ENCODE measurements at regions not wholly inside any gene's neighbourhood (a gene's known extent, or its start where the extent isn't known, plus 50 kb on each side); places are given as distances from the start of the nearest gene placed in this dataset.

DNA sequence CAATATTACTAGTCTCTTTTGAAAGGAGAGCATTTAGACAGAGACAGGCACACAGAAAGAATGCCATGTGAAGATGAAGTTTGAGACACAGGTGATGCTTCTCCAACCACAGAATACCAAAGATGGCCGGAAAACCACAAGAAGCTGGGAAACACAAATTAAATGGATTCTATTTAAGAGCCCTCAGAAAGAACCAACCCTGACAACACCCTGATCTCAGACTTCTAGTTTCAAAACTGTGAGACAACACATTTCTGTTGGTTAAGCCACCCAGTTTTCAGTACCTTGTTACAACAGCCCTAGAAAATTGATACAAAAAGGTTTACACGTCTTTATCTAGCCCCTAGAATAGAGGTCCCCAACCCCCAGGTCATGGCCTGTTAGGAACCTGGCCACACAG is 79.8 kb upstream of the CCNG1 start:
- no peaks in the 10 kb centered on the region for H3K27me3 ChIP-seq (ENCODE audit: control insufficient read depth, insufficient read depth, low read length, poor library complexity, severe bottlenecking)
- H3K4me3 ChIP-seq (ENCODE audit: insufficient read depth, low read depth, low read length), result no peak overlapping the region
- H3K9me3 ChIP-seq (ENCODE audit: control insufficient read depth, low read length), result no peaks in the 10 kb centered on the region
- no peak overlapping the region for H3K27ac ChIP-seq (ENCODE audit: insufficient read depth, low read depth, low read length, poor library complexity, severe bottlenecking)
- H3K4me1 ChIP-seq (ENCODE audit: control insufficient read depth, insufficient read depth, low read length), result no peaks in the 10 kb centered on the region
- no peaks in the 10 kb centered on the region for H3K36me3 ChIP-seq (ENCODE audit: control insufficient read depth, insufficient read depth, low read length)
- 73% methylated on average over 2 of the region's 2 CpGs for WGBS, 2 experiments

DNA sequence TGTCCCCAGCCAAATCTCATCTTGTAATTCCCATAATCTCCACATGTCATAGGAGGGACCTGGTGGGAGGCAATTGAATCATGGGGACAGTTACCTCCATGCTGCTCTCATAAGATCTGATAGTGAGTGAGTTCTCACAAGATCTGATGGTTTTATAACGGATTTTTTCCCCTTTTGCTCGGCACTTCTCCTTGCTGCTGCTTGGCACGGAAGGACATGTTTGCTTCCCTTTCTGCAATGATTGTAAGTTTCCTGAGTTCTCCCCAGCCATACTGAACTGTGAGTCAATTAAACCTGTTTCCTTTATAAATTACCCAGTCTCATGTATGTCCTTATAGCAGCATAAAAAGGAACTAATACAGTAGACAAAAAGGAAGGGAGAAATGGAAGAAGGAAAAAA is 76.7 kb upstream of the CCNG1 start:
- Histone ChIP-seq H3K36me3 (ENCODE audit: control insufficient read depth, insufficient read depth, low read length) (no peaks in the 10 kb centered on the region), H3K27ac (ENCODE audit: insufficient read depth, low read depth, low read length, poor library complexity, severe bottlenecking) (no peak overlapping the region), H3K4me3 (ENCODE audit: insufficient read depth, low read depth, low read length) (no peak overlapping the region), H3K27me3 (ENCODE audit: control insufficient read depth, insufficient read depth, low read length, poor library complexity, severe bottlenecking) (no peaks in the 10 kb centered on the region), H3K9me3 (ENCODE audit: control insufficient read depth, low read length) (peaks cover 3% of the 10 kb centered on the region), H3K4me1 (ENCODE audit: control insufficient read depth, insufficient read depth, low read length) (no peaks in the 10 kb centered on the region)
- 91 to 93% methylated on average over 3 of the region's 3 CpGs for WGBS, 2 experiments

DNA sequence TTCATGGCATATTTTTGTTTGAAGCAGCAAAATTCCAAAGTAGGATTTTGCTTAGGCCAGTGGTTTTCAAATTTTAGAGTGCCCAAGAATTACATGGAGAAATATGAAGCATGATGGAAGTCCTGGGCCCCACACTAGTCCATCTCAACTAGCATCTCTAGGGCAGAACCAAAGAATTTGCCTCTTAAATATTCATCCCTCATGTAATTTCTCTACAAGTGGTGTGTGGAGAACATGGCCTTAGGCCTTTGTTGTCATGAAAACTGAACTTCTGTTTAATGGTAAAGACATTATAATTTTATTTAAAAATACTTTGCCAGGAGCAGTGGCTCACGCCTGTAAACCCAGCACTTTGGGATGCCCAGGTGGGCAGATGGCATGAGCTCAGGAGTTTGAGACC is 75.9 kb upstream of the CCNG1 start:
- no peak overlapping the region for H3K27ac ChIP-seq (ENCODE audit: insufficient read depth, low read depth, low read length, poor library complexity, severe bottlenecking)
- H3K4me3 ChIP-seq (ENCODE audit: insufficient read depth, low read depth, low read length), result no peak overlapping the region
- H3K4me1 ChIP-seq (ENCODE audit: control insufficient read depth, insufficient read depth, low read length), result no peaks in the 10 kb centered on the region
- 83 to 93% methylated on average over 1 of the region's 1 CpG for WGBS, 2 experiments
- no peaks in the 10 kb centered on the region for H3K27me3 ChIP-seq (ENCODE audit: control insufficient read depth, insufficient read depth, low read length, poor library complexity, severe bottlenecking)
- peaks cover 3% of the 10 kb centered on the region for H3K9me3 ChIP-seq (ENCODE audit: control insufficient read depth, low read length)
- H3K36me3 ChIP-seq (ENCODE audit: control insufficient read depth, insufficient read depth, low read length), result no peaks in the 10 kb centered on the region

DNA sequence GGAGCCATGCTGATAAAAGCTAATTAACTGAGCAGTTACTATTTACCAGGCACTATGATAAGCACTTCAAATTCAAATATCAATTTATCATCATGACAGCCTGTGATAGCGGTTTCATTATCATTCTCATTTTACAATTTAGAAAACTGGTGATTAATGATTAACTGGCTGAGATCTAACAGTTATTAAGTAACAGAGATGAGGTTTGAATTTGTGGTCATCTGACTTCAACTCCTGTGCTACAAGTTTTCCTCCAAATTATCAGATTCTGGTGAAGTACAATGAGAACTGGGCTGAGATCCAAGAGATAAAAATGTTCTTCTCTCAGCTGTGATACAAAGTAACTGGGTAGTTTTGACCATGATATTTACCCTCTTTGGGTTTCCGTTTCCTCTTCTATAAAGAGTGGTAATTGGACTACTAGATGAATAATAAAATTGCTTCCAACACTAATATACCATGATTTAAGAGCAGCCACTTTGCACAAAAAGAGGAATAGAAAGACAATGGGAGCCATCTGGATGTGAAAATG is 74.5 kb upstream of the CCNG1 start:
- H3K27ac ChIP-seq (ENCODE audit: insufficient read depth, low read depth, low read length, poor library complexity, severe bottlenecking), result no peak overlapping the region
- H3K36me3 ChIP-seq (ENCODE audit: control insufficient read depth, insufficient read depth, low read length), result no peaks in the 10 kb centered on the region
- peaks cover 3% of the 10 kb centered on the region for H3K9me3 ChIP-seq (ENCODE audit: control insufficient read depth, low read length)
- WGBS, 2 experiments, result no CpG with 5 or more reads among the region's 2 CpGs
- no peaks in the 10 kb centered on the region for H3K27me3 ChIP-seq (ENCODE audit: control insufficient read depth, insufficient read depth, low read length, poor library complexity, severe bottlenecking)
- no peak overlapping the region for H3K4me3 ChIP-seq (ENCODE audit: insufficient read depth, low read depth, low read length)
- no peaks in the 10 kb centered on the region for H3K4me1 ChIP-seq (ENCODE audit: control insufficient read depth, insufficient read depth, low read length)

DNA sequence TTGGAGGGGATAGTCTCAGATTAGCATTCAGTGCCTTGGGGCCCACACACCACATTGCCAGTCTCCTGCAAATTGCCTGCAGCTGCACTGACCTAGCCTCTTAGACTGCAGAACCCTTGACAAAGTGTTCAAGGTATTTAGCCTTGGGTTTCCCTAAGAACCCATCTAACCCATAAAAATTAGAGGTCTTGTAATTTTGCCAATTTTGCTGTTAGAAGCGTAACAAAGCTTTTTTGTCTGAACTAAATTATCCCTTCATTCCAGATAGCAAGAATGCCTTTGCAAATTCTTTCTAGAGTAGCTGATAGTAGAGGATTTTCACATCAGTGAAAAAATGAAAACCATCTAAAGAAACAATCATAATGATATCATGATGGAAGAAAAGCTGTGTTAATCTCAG is 74.0 kb upstream of the CCNG1 start:
- 100% methylated on average over 1 of the region's 1 CpG; no CpG with 5 or more reads in 1 of the 2 experiments for WGBS, 2 experiments
- Histone ChIP-seq H3K4me1 (ENCODE audit: control insufficient read depth, insufficient read depth, low read length) (no peaks in the 10 kb centered on the region), H3K4me3 (ENCODE audit: insufficient read depth, low read depth, low read length) (no peak overlapping the region), H3K36me3 (ENCODE audit: control insufficient read depth, insufficient read depth, low read length) (no peaks in the 10 kb centered on the region), H3K9me3 (ENCODE audit: control insufficient read depth, low read length) (peaks cover 3% of the 10 kb centered on the region), H3K27me3 (ENCODE audit: control insufficient read depth, insufficient read depth, low read length, poor library complexity, severe bottlenecking) (no peaks in the 10 kb centered on the region), H3K27ac (ENCODE audit: insufficient read depth, low read depth, low read length, poor library complexity, severe bottlenecking) (no peak overlapping the region)

DNA sequence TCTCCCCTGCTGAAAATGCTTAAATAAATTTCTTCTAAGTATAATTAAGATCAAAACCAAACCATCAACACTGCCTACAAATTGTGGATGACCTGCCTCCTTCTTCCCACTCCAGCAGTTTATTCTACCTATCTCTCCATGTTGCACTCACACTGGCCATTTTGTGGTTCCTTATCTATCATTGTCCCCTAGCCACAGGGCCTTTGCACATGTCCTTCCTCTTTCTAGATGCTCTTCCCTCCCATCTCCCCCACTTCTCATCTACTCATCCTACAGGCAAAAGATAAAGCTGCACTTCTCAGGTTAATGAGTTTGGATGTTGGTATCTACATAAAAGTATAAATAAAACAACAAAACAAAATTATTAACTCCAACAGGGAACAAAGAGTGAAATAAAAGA is 70.6 kb upstream of the CCNG1 start:
- no peaks in the 10 kb centered on the region for H3K36me3 ChIP-seq (ENCODE audit: control insufficient read depth, insufficient read depth, low read length)
- no peaks in the 10 kb centered on the region for H3K4me1 ChIP-seq (ENCODE audit: control insufficient read depth, insufficient read depth, low read length)
- no peak overlapping the region for H3K27ac ChIP-seq (ENCODE audit: insufficient read depth, low read depth, low read length, poor library complexity, severe bottlenecking)
- H3K27me3 ChIP-seq (ENCODE audit: control insufficient read depth, insufficient read depth, low read length, poor library complexity, severe bottlenecking), result no peaks in the 10 kb centered on the region
- peaks cover 3% of the 10 kb centered on the region for H3K9me3 ChIP-seq (ENCODE audit: control insufficient read depth, low read length)
- H3K4me3 ChIP-seq (ENCODE audit: insufficient read depth, low read depth, low read length), result no peak overlapping the region

DNA sequence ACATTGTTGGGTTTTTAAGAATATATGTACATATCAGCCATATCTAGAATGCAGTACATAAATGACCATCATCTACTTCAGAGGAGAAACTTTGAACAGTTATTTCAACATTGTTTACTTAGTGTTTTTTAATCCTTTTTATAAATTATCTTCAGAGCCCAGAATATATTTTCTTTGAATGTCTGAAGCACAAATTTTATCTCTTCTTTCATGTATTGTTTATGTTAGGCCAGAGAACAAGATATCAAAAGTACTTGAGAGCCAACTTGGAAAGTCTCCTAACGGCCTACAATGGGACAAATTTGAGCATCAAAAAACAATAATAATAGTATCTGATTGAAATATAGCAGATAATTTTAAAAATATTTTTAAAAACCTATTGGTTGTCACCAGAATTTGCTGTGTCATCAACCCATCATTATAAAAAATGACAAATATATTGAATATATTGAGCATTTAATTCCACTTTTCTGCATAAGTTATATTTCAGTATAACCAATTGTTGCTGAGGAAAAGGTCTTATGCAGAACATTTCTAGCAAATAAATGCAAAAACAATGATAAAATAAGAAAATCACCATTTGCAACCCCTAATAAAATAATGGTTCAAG is 67.5 kb upstream of the CCNG1 start:
- WGBS, 2 experiments, result 100% methylated on average over 1 of the region's 1 CpG; no CpG with 5 or more reads in 1 of the 2 experiments
- H3K27me3 ChIP-seq (ENCODE audit: control insufficient read depth, insufficient read depth, low read length, poor library complexity, severe bottlenecking), result no peaks in the 10 kb centered on the region
- peaks cover 3% of the 10 kb centered on the region for H3K4me1 ChIP-seq (ENCODE audit: control insufficient read depth, insufficient read depth, low read length)
- H3K27ac ChIP-seq (ENCODE audit: insufficient read depth, low read depth, low read length, poor library complexity, severe bottlenecking), result no peak overlapping the region
- no peaks in the 10 kb centered on the region for H3K36me3 ChIP-seq (ENCODE audit: control insufficient read depth, insufficient read depth, low read length)
- peaks cover 3% of the 10 kb centered on the region for H3K9me3 ChIP-seq (ENCODE audit: control insufficient read depth, low read length)
- H3K4me3 ChIP-seq (ENCODE audit: insufficient read depth, low read depth, low read length), result no peak overlapping the region

DNA sequence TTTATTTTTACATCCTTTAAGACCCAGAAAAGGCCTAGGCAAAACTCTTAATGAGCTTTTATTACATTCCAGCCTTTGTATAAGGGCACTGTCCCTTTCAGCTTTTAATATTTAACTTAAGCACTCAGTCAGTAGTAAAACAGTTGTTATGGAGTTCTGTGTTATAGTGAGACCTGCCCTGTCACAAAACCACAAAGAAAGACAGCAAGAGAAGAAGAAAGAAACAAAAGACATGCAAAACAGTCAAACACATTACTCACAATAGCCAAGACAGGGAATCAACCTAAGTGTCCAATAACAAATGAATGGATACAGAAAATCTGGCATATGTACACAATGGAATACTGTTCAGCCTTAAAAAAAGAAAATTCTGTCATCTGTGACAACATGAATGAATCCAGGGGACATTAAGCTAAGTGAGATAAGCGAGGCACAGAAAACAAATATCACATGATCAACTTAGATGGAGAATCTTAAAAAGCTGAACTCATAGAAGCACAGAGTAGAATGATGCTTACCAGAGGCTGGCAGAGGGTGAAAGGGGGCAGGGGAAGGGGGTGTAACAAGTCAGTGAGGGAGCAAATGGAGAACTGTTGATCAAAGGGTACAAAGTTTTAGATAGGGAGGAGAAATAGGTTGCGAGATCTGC is 63.8 kb upstream of the CCNG1 start:
- 40 to 64% methylated on average over 1 to 2 of the region's 2 CpGs for WGBS, 2 experiments
- no peaks in the 10 kb centered on the region for H3K9me3 ChIP-seq (ENCODE audit: control insufficient read depth, low read length)

DNA sequence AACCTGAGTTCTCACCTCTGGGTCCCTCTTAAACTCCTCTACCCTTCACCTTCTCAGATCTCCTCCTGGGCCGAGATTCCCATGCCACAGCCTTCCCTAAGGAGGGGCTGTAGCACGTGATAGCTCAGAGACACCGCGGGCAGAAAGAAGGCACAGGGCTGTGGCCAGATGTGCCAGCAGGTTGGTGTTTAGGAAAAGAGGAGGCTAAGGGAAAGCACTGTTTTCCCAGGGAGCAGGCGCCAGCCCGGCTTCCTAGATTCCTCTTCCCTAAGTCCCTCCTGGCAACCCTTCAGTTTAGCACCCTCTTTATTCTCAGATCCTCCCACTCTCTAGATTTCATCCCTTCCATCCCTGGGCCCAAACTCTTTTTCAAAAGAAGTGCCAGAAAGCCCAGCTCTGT is 59.4 kb upstream of the CCNG1 start:
- Histone ChIP-seq H3K36me3 (ENCODE audit: control insufficient read depth, insufficient read depth, low read length) (no peaks in the 10 kb centered on the region), H3K27me3 (ENCODE audit: control insufficient read depth, insufficient read depth, low read length, poor library complexity, severe bottlenecking) (no peaks in the 10 kb centered on the region), H3K4me1 (ENCODE audit: control insufficient read depth, insufficient read depth, low read length) (peaks cover 20% of the 10 kb centered on the region), H3K4me3 (ENCODE audit: insufficient read depth, low read depth, low read length) (no peak overlapping the region), H3K9me3 (ENCODE audit: control insufficient read depth, low read length) (no peaks in the 10 kb centered on the region), H3K27ac (ENCODE audit: insufficient read depth, low read depth, low read length, poor library complexity, severe bottlenecking) (peak overlapping the region; percentile 8)
- WGBS, 2 experiments, result 63 to 64% methylated on average over 6 of the region's 6 CpGs

More for the DNA sequence above, 63.8 kb upstream of the CCNG1 start:
- Histone ChIP-seq H3K27me3 (ENCODE audit: control insufficient read depth, insufficient read depth, low read length, poor library complexity, severe bottlenecking) (no peaks in the 10 kb centered on the region), H3K4me3 (ENCODE audit: insufficient read depth, low read depth, low read length) (no peak overlapping the region), H3K36me3 (ENCODE audit: control insufficient read depth, insufficient read depth, low read length) (no peaks in the 10 kb centered on the region), H3K4me1 (ENCODE audit: control insufficient read depth, insufficient read depth, low read length) (peaks cover 11% of the 10 kb centered on the region), H3K27ac (ENCODE audit: insufficient read depth, low read depth, low read length, poor library complexity, severe bottlenecking) (peak overlapping the region; percentile 77)

DNA sequence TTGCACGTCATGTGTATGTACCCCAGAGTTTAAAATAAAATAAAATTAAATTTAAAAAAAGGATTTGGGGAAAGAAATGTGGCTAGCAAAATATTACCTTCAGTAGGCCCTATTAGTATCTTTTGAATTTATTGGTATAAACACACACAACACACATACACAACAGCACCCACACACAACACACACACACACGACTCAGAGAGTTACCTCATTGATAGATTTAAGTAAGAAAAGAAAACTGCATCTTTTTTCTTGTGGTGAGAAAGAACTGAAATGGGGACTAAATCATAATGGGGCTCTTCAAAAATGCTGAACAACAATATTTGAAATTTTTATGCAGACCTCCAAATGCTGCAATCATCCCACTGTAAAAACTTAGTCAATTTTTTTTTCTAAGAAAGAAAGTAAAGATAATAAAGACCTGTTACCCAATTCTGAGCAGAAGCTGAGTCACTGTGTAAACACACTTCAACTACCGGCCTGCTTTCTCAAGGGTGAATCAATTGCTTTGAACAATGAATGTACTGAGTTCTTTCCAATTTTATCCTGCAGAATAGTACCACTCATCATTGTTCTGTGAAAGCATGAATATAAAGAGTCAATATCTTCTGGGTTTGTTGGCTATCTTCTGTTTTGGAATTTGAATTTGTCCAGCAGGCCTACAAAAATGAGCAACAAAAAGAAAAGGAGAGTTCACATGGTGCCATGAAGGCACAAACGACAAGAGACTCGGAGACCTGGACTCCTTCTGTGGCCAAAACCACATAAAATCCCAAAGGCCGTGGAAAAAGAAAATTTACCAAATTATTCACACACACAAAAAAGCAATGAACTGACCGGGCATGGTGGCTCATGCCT is 57.9 kb upstream of the CCNG1 start:
- 79 to 80% methylated on average over 5 to 6 of the region's 7 CpGs for WGBS, 2 experiments
- no peaks in the 10 kb centered on the region for H3K27me3 ChIP-seq (ENCODE audit: control insufficient read depth, insufficient read depth, low read length, poor library complexity, severe bottlenecking)
- no peak overlapping the region for H3K4me3 ChIP-seq (ENCODE audit: insufficient read depth, low read depth, low read length)
- H3K4me1 ChIP-seq (ENCODE audit: control insufficient read depth, insufficient read depth, low read length), result peaks cover 17% of the 10 kb centered on the region
- H3K9me3 ChIP-seq (ENCODE audit: control insufficient read depth, low read length), result no peaks in the 10 kb centered on the region
- no peak overlapping the region for H3K27ac ChIP-seq (ENCODE audit: insufficient read depth, low read depth, low read length, poor library complexity, severe bottlenecking)
- H3K36me3 ChIP-seq (ENCODE audit: control insufficient read depth, insufficient read depth, low read length), result no peaks in the 10 kb centered on the region
